ENCODE measurements at regions not wholly inside any gene's neighbourhood (a gene's known extent, or its start where the extent isn't known, plus 50 kb on each side); places are given as distances from the start of the nearest gene placed in this dataset.

- TF ChIP-seq, protein P1, sequence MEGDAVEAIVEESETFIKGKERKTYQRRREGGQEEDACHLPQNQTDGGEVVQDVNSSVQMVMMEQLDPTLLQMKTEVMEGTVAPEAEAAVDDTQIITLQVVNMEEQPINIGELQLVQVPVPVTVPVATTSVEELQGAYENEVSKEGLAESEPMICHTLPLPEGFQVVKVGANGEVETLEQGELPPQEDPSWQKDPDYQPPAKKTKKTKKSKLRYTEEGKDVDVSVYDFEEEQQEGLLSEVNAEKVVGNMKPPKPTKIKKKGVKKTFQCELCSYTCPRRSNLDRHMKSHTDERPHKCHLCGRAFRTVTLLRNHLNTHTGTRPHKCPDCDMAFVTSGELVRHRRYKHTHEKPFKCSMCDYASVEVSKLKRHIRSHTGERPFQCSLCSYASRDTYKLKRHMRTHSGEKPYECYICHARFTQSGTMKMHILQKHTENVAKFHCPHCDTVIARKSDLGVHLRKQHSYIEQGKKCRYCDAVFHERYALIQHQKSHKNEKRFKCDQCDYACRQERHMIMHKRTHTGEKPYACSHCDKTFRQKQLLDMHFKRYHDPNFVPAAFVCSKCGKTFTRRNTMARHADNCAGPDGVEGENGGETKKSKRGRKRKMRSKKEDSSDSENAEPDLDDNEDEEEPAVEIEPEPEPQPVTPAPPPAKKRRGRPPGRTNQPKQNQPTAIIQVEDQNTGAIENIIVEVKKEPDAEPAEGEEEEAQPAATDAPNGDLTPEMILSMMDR (IDR thresholded peaks at IDR 0.05; ENCODE audit: extremely low read depth in 1 of 2, insufficient read depth in 1 of 2, low read depth in 1 of 2, low read length in 2 of 2) = no peak
- peak; percentile 26 for TF ChIP-seq EZH2 (IDR thresholded peaks at IDR 0.05; ENCODE audit: borderline replicate concordance, low read depth, low read length, severe bottlenecking)
These were observed 107.0 kb downstream of the ETS2 start for GRCh38 chr21:38912789-38913119.

Measured in endothelial cell of umbilical vein (primary cell).